ENCODE measurements at regions not wholly inside any gene's neighbourhood (a gene's known extent, or its start where the extent isn't known, plus 50 kb on each side); places are given as distances from the start of the nearest gene placed in this dataset.
"Not testable (repeated sequence)": the region's sequence is repeated elsewhere in the genome, so short reads cannot be mapped to it uniquely, and the experiment has no call there.

DNA sequence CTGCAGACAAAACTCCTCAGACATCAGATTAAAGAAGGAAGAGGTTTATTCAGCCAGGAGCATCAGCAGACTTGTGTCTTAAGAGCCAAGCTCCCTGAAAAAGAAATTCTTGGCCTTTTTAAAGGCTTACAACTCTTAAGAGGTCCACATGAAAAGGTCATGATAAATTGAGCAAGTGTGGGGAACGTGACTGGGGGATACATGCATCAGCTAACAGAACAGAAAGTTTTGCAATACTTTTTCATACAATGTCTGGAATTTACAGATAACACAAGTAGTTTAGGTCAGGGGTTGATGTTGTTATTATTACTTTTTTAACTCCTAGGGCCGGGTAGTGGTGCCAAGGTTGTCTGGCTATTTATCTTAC, 55.6 kb upstream of the RBMX start:
- Mint-ChIP-seq H3K27me3 (ENCODE audit: unreplicated experiment) (no peaks in the 10 kb centered on the region), H3K27ac (ENCODE audit: unreplicated experiment) (no peak overlapping the region), H3K9me3 (ENCODE audit: unreplicated experiment) (no peaks in the 10 kb centered on the region), H3K36me3 (ENCODE audit: low read depth, unreplicated experiment) (peaks cover 10% of the 10 kb centered on the region), H3K4me3 (ENCODE audit: unreplicated experiment) (no peak overlapping the region), H3K4me1 (ENCODE audit: unreplicated experiment) (peaks cover 2% of the 10 kb centered on the region)
- TF ChIP-seq CTCF (IDR thresholded peaks at IDR 0.05; ENCODE audit: unreplicated experiment) = no peak
- no peak for DNase-seq (ENCODE audit: low spot score)

DNA sequence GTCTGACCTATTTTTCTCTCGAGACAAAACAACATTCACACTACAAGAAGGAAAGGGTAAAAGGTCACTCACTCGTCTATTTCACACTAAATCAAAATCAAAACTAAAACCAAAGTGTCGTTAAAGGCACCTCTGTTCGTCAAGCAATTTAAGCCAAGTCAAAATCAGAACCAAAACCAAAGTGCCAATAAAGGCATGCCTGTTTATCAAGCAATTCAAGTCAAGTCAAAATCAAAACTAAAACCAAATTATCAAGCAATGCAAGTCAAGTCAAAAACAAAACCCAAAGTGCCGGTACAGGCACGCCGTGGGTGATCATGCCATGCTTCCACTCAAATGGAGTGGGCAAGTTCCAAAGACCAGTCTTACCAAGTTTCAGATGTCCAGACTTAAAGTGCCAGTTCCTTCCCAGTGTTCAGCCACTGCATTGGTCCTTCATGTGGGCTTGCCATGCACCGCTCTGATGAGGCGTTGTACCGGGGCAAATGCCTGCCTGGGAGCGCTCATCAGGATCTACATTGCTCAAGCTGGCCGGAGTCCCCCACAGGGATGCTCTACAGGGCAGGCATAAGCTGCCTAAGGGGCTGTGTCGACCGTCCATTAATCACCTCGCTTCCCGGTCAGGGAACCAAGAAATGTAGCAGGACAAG, 55.1 kb upstream of the RBMX start:
- H3K36me3 Mint-ChIP-seq (ENCODE audit: low read depth, unreplicated experiment) = peaks cover 14% of the 10 kb centered on the region
- DNase-seq (ENCODE audit: low spot score); H3K4me3 Mint-ChIP-seq (ENCODE audit: unreplicated experiment); H3K4me1 Mint-ChIP-seq (ENCODE audit: unreplicated experiment); H3K27me3 Mint-ChIP-seq (ENCODE audit: unreplicated experiment); H3K27ac Mint-ChIP-seq (ENCODE audit: unreplicated experiment); H3K9me3 Mint-ChIP-seq (ENCODE audit: unreplicated experiment): not testable (repeated sequence)

DNA sequence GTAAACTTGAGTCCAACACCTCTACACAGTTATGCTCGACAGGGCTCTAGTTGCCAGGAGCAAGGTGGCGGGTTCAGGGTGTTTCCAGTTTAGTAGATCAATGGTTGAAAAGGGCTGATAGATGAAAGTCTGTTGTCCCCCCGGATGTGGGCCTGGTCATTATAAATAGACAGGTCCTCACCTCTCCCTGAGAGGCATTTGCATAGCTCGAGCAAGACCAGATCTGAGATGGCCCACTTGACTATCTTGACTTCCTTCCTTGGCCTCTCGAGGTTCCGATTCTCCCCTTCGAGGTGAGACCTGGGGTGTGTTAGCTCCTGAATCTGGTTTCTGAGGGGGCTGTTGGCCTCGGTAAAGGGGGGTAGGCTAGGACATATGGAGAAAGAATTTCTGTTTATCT, 54.1 kb upstream of the RBMX start:
- H3K36me3 Mint-ChIP-seq (ENCODE audit: low read depth, unreplicated experiment) = peaks cover 14% of the 10 kb centered on the region
- H3K27ac Mint-ChIP-seq (ENCODE audit: unreplicated experiment); DNase-seq (ENCODE audit: low spot score); H3K9me3 Mint-ChIP-seq (ENCODE audit: unreplicated experiment); H3K4me1 Mint-ChIP-seq (ENCODE audit: unreplicated experiment); H3K27me3 Mint-ChIP-seq (ENCODE audit: unreplicated experiment); H3K4me3 Mint-ChIP-seq (ENCODE audit: unreplicated experiment): not testable (repeated sequence)

- peaks cover 2% of the 10 kb centered on the region for H3K4me1 Mint-ChIP-seq (ENCODE audit: unreplicated experiment)
- H3K36me3 Mint-ChIP-seq (ENCODE audit: low read depth, unreplicated experiment) = peaks cover 20% of the 10 kb centered on the region
- H3K9me3 Mint-ChIP-seq (ENCODE audit: unreplicated experiment) = no peaks in the 10 kb centered on the region
- no peak for DNase-seq (ENCODE audit: low spot score)
- H3K27me3 Mint-ChIP-seq (ENCODE audit: unreplicated experiment) = no peaks in the 10 kb centered on the region
- TF ChIP-seq CTCF (IDR thresholded peaks at IDR 0.05; ENCODE audit: unreplicated experiment) = no peak
- no peak overlapping the region for H3K4me3 Mint-ChIP-seq (ENCODE audit: unreplicated experiment)
- no peak overlapping the region for H3K27ac Mint-ChIP-seq (ENCODE audit: unreplicated experiment)
Measured at GRCh38 chrX:136933611-136934145, 53.2 kb upstream of the RBMX start.

DNA sequence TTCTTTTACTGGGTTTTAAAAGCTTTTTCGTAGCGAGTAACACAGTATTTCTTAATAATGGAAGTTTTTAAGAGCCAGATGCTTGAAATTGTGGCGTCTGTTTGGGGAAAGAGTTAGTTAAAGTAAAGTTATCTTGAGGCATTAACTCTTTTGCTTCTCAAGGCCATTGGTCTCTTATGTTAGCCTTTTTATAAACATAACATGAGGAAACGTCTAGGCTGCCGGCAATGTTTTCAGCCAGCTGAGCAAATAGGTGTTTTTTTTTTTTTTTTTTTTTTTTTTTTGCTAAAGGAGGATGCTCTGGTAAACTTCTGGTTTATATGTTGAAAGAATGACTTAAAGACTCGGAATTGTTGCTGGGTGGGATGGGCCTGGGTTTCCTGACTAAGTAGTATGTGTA, 51.1 kb upstream of the RBMX start:
- Mint-ChIP-seq H3K27me3 (ENCODE audit: unreplicated experiment) (no peaks in the 10 kb centered on the region), H3K27ac (ENCODE audit: unreplicated experiment) (no peak overlapping the region), H3K4me3 (ENCODE audit: unreplicated experiment) (no peak overlapping the region), H3K36me3 (ENCODE audit: low read depth, unreplicated experiment) (peaks cover 20% of the 10 kb centered on the region), H3K4me1 (ENCODE audit: unreplicated experiment) (peaks cover 2% of the 10 kb centered on the region), H3K9me3 (ENCODE audit: unreplicated experiment) (no peaks in the 10 kb centered on the region)
- no peak for TF ChIP-seq CTCF (IDR thresholded peaks at IDR 0.05; ENCODE audit: unreplicated experiment)
- DNase-seq (ENCODE audit: low spot score) = no peak

Measured in endothelial cell (in vitro differentiated cells).